Natural killer cell treated with Interleukin-12 subunit alpha and Interleukin-12 subunit beta and Interleukin-15 and Interleukin-18, amount 100 ng/mL, for 72 hours (primary cell): ENCODE measurements at regions not wholly inside any gene's neighbourhood (a gene's known extent, or its start where the extent isn't known, plus 50 kb on each side); places are given as distances from the start of the nearest gene placed in this dataset.

Experiments
- ATAC-seq, 2 donors: fragments of 150-1000 bp; cut with Tn5 transposase in 1 of 2; sonication (Bioruptor Pico), chemical (Tn5 transposase) in 1 of 2; 2 replicates each; pipeline ENCODE4 v1.10.0; 2021
- DNase-seq: peaks from one replicate; pipeline ENCODE4 v3.0.0; 2022; ENCODE audit warnings: low spot score
- H3K27ac Mint-ChIP-seq, 2 donors: 1 replicate in 1 of 2; 2 replicates in 1 of 2; pipeline ENCODE4 v1.8.0; 2022; ENCODE audit warnings: mixed read lengths in 2 of 2, mild to moderate bottlenecking in 1 of 2, moderate library complexity in 1 of 2
- H3K27me3 Mint-ChIP-seq, 2 donors: 1 replicate in 1 of 2; 2 replicates in 1 of 2; pipeline ENCODE4 v1.8.0; 2022; ENCODE audit warnings: mixed read lengths in 2 of 2
- H3K36me3 Mint-ChIP-seq: one replicate; pipeline ENCODE4 v1.8.0; 2022; ENCODE audit warnings: mixed read lengths
- H3K4me1 Mint-ChIP-seq, 2 donors: 1 replicate in 1 of 2; 2 replicates in 1 of 2; pipeline ENCODE4 v1.8.0; 2022; ENCODE audit warnings: low read depth in 2 of 2, mixed read lengths in 2 of 2, mild to moderate bottlenecking in 1 of 2
- H3K4me3 Mint-ChIP-seq: one replicate; pipeline ENCODE4 v1.8.0; 2022; ENCODE audit warnings: mixed read lengths
- H3K9me3 Mint-ChIP-seq: 2 replicates; pipeline ENCODE4 v1.8.0; 2022; ENCODE audit warnings: mixed read lengths

GRCh38 chr13:76725211-76725610 is 161.0 kb downstream of the KCTD12 start:
- no peak for ATAC-seq
- no peaks in the 10 kb centered on the region for H3K4me1 Mint-ChIP-seq
- H3K4me3 Mint-ChIP-seq = no peak overlapping the region
- H3K36me3 Mint-ChIP-seq = no peaks in the 10 kb centered on the region
- no peaks in the 10 kb centered on the region for H3K27me3 Mint-ChIP-seq
- H3K27ac Mint-ChIP-seq = no peak overlapping the region
- no peaks in the 10 kb centered on the region for H3K9me3 Mint-ChIP-seq
- no peak for DNase-seq

GRCh38 chr13:76724421-76724820 is 161.8 kb downstream of the KCTD12 start:
- DNase-seq = no peak
- no peak for ATAC-seq
- Mint-ChIP-seq H3K4me1 (no peaks in the 10 kb centered on the region), H3K36me3 (no peaks in the 10 kb centered on the region), H3K27me3 (no peaks in the 10 kb centered on the region), H3K4me3 (no peak overlapping the region), H3K9me3 (no peaks in the 10 kb centered on the region), H3K27ac (no peak overlapping the region)

DNA sequence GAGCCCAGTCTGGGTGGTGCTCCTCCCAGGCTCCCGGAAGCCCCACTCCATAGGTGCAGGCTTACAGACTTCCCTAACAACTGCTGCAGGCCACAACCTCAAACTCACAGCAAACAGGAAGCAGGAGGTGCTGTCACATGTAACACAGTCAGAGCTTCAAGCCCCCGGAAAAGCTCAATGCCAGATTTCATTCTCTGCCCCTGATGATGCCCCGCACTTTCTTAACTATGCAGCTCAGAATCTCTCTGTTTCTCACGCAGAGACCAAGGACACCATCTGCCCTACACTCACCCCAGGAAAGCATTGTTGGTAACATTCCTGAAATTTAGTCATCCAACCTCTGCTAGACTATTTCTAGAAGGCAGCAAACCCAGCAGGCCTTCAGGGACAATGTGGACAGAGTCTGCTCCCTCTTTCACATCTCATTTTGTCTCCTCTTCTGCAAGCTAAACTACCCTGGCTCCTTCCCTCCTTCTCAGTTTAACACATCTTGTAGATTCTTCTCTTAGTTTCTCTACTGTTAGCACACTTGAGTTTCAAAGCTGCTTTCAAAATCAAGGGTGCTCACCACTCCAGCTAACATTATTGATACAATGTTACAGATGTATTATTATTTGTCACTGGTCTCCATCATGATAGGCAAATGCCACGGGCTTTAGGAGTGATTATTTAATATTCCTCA is 162.5 kb downstream of the KCTD12 start:
- Mint-ChIP-seq H3K36me3 (no peaks in the 10 kb centered on the region), H3K27ac (no peak overlapping the region), H3K4me3 (no peak overlapping the region), H3K9me3 (no peaks in the 10 kb centered on the region), H3K4me1 (no peaks in the 10 kb centered on the region), H3K27me3 (no peaks in the 10 kb centered on the region)
- peak; percentile 49 to 72 for ATAC-seq
- DNase-seq = no peak

- Mint-ChIP-seq H3K27ac (no peak overlapping the region), H3K36me3 (no peaks in the 10 kb centered on the region), H3K9me3 (no peaks in the 10 kb centered on the region), H3K27me3 (peaks cover 0 to 7% of the 10 kb centered on the region in 2 donors), H3K4me3 (no peak overlapping the region), H3K4me1 (no peaks in the 10 kb centered on the region)
- DNase-seq (no peak), ATAC-seq (no peak)
These were observed 163.4 kb downstream of the KCTD12 start for GRCh38 chr13:76722782-76723181.

DNA sequence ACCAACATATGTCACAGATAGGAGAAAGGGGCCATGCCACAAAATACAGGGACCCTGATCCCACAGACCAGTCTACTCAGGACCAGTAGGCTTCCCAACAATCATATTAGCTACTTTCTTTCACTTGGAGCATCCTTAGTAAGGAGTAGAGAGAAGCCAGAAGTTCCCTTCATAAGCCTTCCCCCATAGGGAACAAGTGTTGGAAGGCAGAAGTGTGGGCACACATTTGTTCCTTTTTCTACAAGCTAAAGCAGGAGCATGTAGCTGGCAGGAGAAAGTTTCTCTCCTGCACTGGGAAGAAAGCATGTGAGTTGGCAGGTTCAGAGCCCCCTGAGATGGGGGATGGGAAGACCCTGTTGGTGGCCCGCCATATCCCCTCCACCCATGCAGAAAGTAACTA is 165.4 kb downstream of the KCTD12 start:
- H3K4me1 Mint-ChIP-seq = no peaks in the 10 kb centered on the region
- ATAC-seq (no peak), DNase-seq (no peak)
- H3K27me3 Mint-ChIP-seq = peaks cover 0 to 12% of the 10 kb centered on the region in 2 donors
- H3K4me3 Mint-ChIP-seq = no peak overlapping the region
- H3K36me3 Mint-ChIP-seq = no peaks in the 10 kb centered on the region
- no peak overlapping the region for H3K27ac Mint-ChIP-seq
- H3K9me3 Mint-ChIP-seq = no peaks in the 10 kb centered on the region

GRCh38 chr13:76720416-76720815 is 165.8 kb downstream of the KCTD12 start:
- no peak overlapping the region for H3K4me3 Mint-ChIP-seq
- no peaks in the 10 kb centered on the region for H3K9me3 Mint-ChIP-seq
- ATAC-seq (no peak), DNase-seq (no peak)
- no peaks in the 10 kb centered on the region for H3K4me1 Mint-ChIP-seq
- H3K27ac Mint-ChIP-seq = no peak overlapping the region
- H3K36me3 Mint-ChIP-seq = no peaks in the 10 kb centered on the region
- peaks cover 0 to 15% of the 10 kb centered on the region in 2 donors for H3K27me3 Mint-ChIP-seq

GRCh38 chr13:76719955-76720354 is 166.2 kb downstream of the KCTD12 start:
- Mint-ChIP-seq H3K4me1 (no peaks in the 10 kb centered on the region), H3K27me3 (peaks cover 0 to 15% of the 10 kb centered on the region in 2 donors), H3K9me3 (no peaks in the 10 kb centered on the region), H3K4me3 (no peak overlapping the region), H3K27ac (no peak overlapping the region), H3K36me3 (no peaks in the 10 kb centered on the region)
- no peak for DNase-seq
- no peak for ATAC-seq

DNA sequence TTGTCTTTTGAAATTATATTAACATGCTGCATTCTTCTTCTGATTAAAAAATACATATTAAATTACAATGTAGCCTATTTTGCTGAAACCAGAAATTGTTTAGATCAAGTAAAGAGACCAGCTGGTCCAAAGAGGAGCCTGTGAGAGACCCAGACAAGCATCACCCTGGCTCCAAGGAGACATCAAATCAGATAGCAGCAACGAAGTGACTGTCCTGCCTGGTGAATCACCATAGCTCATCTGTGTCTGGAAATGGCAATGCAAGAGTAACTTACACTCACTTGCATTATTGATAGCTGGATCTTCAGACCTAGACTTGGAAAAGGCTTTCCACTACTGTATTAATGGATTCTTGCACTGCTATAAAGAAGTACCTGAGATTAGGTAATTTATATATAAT is 169.1 kb downstream of the KCTD12 start:
- Mint-ChIP-seq H3K4me3 (no peak overlapping the region), H3K4me1 (no peaks in the 10 kb centered on the region), H3K9me3 (no peaks in the 10 kb centered on the region), H3K36me3 (no peaks in the 10 kb centered on the region), H3K27ac (no peak overlapping the region), H3K27me3 (peaks cover 0 to 15% of the 10 kb centered on the region in 2 donors)
- DNase-seq (no peak), ATAC-seq (no peak)

DNA sequence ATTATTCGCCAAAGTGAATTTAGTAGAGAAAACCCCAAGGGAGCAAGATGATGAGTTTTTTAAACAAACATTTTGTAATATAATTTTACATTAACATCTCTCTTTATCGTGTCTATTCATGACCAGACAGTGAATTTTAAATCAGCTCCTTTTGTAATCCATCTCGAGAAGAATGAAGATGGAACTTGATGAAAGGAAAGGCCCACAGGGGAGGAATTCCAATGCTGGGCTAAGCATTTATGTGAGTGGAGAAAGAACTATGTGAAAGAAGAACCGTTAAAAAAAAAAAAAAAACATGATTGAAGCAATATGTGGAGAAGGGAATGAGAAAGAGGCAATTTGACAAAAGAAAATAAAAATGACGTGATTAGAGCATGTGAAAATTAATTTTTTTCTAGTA is 170.6 kb downstream of the KCTD12 start:
- Mint-ChIP-seq H3K9me3 (no peaks in the 10 kb centered on the region), H3K36me3 (no peaks in the 10 kb centered on the region), H3K27ac (no peak overlapping the region), H3K27me3 (peaks cover 0 to 15% of the 10 kb centered on the region in 2 donors), H3K4me3 (no peak overlapping the region), H3K4me1 (no peaks in the 10 kb centered on the region)
- ATAC-seq (no peak), DNase-seq (no peak)

- Mint-ChIP-seq H3K27me3 (peaks cover 0 to 17% of the 10 kb centered on the region in 2 donors), H3K4me3 (no peak overlapping the region), H3K36me3 (no peaks in the 10 kb centered on the region), H3K9me3 (no peaks in the 10 kb centered on the region), H3K27ac (no peak overlapping the region), H3K4me1 (no peaks in the 10 kb centered on the region)
- ATAC-seq (no peak), DNase-seq (no peak)
These were observed 171.1 kb downstream of the KCTD12 start for GRCh38 chr13:76715075-76715474.

- Mint-ChIP-seq H3K27me3 (peaks cover 0 to 19% of the 10 kb centered on the region in 2 donors), H3K9me3 (no peaks in the 10 kb centered on the region), H3K27ac (no peak overlapping the region), H3K36me3 (no peaks in the 10 kb centered on the region), H3K4me1 (no peaks in the 10 kb centered on the region), H3K4me3 (no peak overlapping the region)
- DNase-seq = no peak
- ATAC-seq = no peak
These were observed 172.9 kb downstream of the KCTD12 start for GRCh38 chr13:76713280-76713679.

GRCh38 chr13:76711550-76712182 is 174.5 kb downstream of the KCTD12 start:
- H3K4me1 Mint-ChIP-seq = no peaks in the 10 kb centered on the region
- no peaks in the 10 kb centered on the region for H3K9me3 Mint-ChIP-seq
- H3K4me3 Mint-ChIP-seq = no peak overlapping the region
- no peak overlapping the region for H3K27ac Mint-ChIP-seq
- H3K36me3 Mint-ChIP-seq = no peaks in the 10 kb centered on the region
- DNase-seq = no peak
- no peak for ATAC-seq
- peaks cover 0 to 14% of the 10 kb centered on the region in 2 donors for H3K27me3 Mint-ChIP-seq

DNA sequence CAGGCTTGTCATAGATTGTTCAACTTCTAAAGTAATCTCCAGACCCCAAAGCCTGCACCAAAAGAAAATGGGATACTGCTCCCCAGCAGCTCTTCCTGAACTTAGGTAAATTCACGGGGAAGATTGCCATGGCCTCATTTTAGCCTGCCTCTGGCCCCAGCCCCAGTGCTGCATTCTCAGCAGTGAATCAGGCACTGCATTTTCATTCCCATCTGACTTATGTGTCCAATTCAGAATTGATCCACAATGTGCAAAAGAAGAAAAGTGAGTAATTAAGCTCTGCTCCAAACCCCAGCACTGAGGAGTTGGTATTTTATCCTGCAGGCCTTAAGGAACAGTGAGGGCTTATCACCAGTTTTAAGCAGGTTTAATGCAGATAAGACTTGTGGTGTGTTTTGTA is 176.4 kb downstream of the KCTD12 start:
- ATAC-seq (no peak), DNase-seq (no peak)
- Mint-ChIP-seq H3K9me3 (no peaks in the 10 kb centered on the region), H3K27ac (no peak overlapping the region), H3K27me3 (peaks cover 0 to 6% of the 10 kb centered on the region in 2 donors), H3K4me3 (no peak overlapping the region), H3K4me1 (no peaks in the 10 kb centered on the region), H3K36me3 (no peaks in the 10 kb centered on the region)

GRCh38 chr13:76708138-76708688 is 178.0 kb downstream of the KCTD12 start:
- ATAC-seq = peak in 1 of 2 donors; percentile 37
- Mint-ChIP-seq H3K4me3 (no peak overlapping the region), H3K4me1 (no peaks in the 10 kb centered on the region), H3K27ac (no peak overlapping the region), H3K9me3 (no peaks in the 10 kb centered on the region), H3K27me3 (peaks cover 3 to 11% of the 10 kb centered on the region in 2 donors), H3K36me3 (no peaks in the 10 kb centered on the region)
- DNase-seq = no peak
